ENCODE measurements at regions not wholly inside any gene's neighbourhood (a gene's known extent, or its start where the extent isn't known, plus 50 kb on each side); places are given as distances from the start of the nearest gene placed in this dataset.

GRCh38 chr10:79017882-79018520 is 50.8 kb upstream of the ZMIZ1 start:
- TF ChIP-seq ZFX (IDR thresholded peaks at IDR 0.05; ENCODE audit: borderline replicate concordance) (no peak), CTCF (IDR thresholded peaks at IDR 0.05) (no peak)

Measured in 22Rv1 (cell line).